SK-N-SH treated with all-trans-retinoic acid at 6 μM for 48 hours (cell line): ENCODE measurements at regions not wholly inside any gene's neighbourhood (a gene's known extent, or its start where the extent isn't known, plus 50 kb on each side); places are given as distances from the start of the nearest gene placed in this dataset.

Experiments used
- ATAC-seq: fragments of 200-7000 bp; cut with Tn5 transposase; 3 replicates; pipeline ENCODE4 v1.9.1; 2020; ENCODE audit warnings: mild to moderate bottlenecking, moderate library complexity
- ARNTL ChIP-seq: fragments of 450-650 bp; formaldehyde crosslinking; IDR thresholded peaks from 2 replicates; pipeline ENCODE4 v1.5.0; 2020; ENCODE audit warnings: low read depth, mild to moderate bottlenecking, moderate library complexity, borderline replicate concordance
- BACH2 ChIP-seq: fragments of 250-450 bp; sonication (Bioruptor Pico); IDR thresholded peaks from 2 replicates; pipeline ENCODE4 v1.9.0; 2021; ENCODE audit warnings: mild to moderate bottlenecking, borderline replicate concordance
- CSDC2 ChIP-seq: fragments of 250-450 bp; sonication (Bioruptor Pico); IDR thresholded peaks from 2 replicates; pipeline ENCODE4 v1.5.0; 2020; ENCODE audit warnings: mild to moderate bottlenecking, moderate library complexity
- ESRRG ChIP-seq: fragments of 250-450 bp; sonication (Bioruptor Pico); IDR thresholded peaks from 2 replicates; pipeline ENCODE4 v1.6.1; 2021; ENCODE audit warnings: mild to moderate bottlenecking
- ISL1 ChIP-seq: fragments of 250-450 bp; sonication (Bioruptor Pico); IDR thresholded peaks from 2 replicates; pipeline ENCODE4 v2.1.2; 2022; ENCODE audit warnings: mild to moderate bottlenecking, moderate library complexity
- OSR1 ChIP-seq: fragments of 250-450 bp; sonication (Bioruptor Pico); IDR thresholded peaks from 2 replicates; pipeline ENCODE4 v1.8.0; 2022; ENCODE audit warnings: moderate library complexity, mild to moderate bottlenecking, inconsistent platforms
- PATZ1 ChIP-seq: fragments of 250-450 bp; sonication (Bioruptor Pico); IDR thresholded peaks from 2 replicates; pipeline ENCODE4 v1.8.0; 2020; ENCODE audit warnings: mild to moderate bottlenecking, moderate library complexity, borderline replicate concordance
- POU6F1 ChIP-seq: fragments of 250-450 bp; sonication (Bioruptor Pico); IDR thresholded peaks from 2 replicates; pipeline ENCODE4 v1.8.0; 2021; ENCODE audit warnings: low read depth, mild to moderate bottlenecking, moderate library complexity, borderline replicate concordance
- PPARA ChIP-seq: fragments of 250-450 bp; sonication (Bioruptor Pico); IDR thresholded peaks from 2 replicates; pipeline ENCODE4 v1.5.0; 2020; ENCODE audit warnings: mild to moderate bottlenecking, borderline replicate concordance
- RARB ChIP-seq: fragments of 250-450 bp; sonication (Bioruptor Pico); IDR thresholded peaks from 2 replicates; pipeline ENCODE4 v1.8.0; 2021; ENCODE audit warnings: mild to moderate bottlenecking, moderate library complexity
- SNAI2 ChIP-seq: fragments of 250-450 bp; sonication (Bioruptor Pico); IDR thresholded peaks from 2 replicates; pipeline ENCODE4 v1.5.0; 2020; ENCODE audit warnings: mild to moderate bottlenecking, moderate library complexity
- TCF4 ChIP-seq: fragments of 250-450 bp; sonication (Bioruptor Pico); IDR thresholded peaks from 2 replicates; pipeline ENCODE4 v1.8.0; 2021; ENCODE audit warnings: mild to moderate bottlenecking, moderate library complexity, borderline replicate concordance
- TOX ChIP-seq: fragments of 250-450 bp; sonication (Bioruptor Pico); IDR thresholded peaks from 2 replicates; pipeline ENCODE4 v1.8.0; 2021; ENCODE audit warnings: mild to moderate bottlenecking, moderate library complexity, borderline replicate concordance
- ZC3H10 ChIP-seq: fragments of 250-450 bp; sonication (Bioruptor Pico); IDR thresholded peaks from 2 replicates; pipeline ENCODE4 v1.5.1; 2021; ENCODE audit warnings: mild to moderate bottlenecking, moderate library complexity
- ZFP3 ChIP-seq: fragments of 250-450 bp; sonication (Bioruptor Pico); IDR thresholded peaks from 2 replicates; pipeline ENCODE4 v1.5.0; 2020; ENCODE audit warnings: mild to moderate bottlenecking, moderate library complexity
- ZFP30 ChIP-seq: fragments of 450-650 bp; formaldehyde crosslinking; IDR thresholded peaks from 2 replicates; pipeline ENCODE4 v1.5.0; 2022; ENCODE audit warnings: mild to moderate bottlenecking, moderate library complexity
- ZNF565 ChIP-seq: fragments of 450-650 bp; formaldehyde crosslinking; conservative IDR thresholded peaks from 2 replicates; pipeline ENCODE4 v1.5.0; 2020; ENCODE audit warnings: low read depth, mild to moderate bottlenecking, moderate library complexity
- ZNF70 ChIP-seq: fragments of 450-650 bp; formaldehyde crosslinking; IDR thresholded peaks from 2 replicates; pipeline ENCODE4 v1.5.0; 2020; ENCODE audit warnings: mild to moderate bottlenecking, moderate library complexity
- ZNF8 ChIP-seq: fragments of 450-650 bp; formaldehyde crosslinking; IDR thresholded peaks from 2 replicates; pipeline ENCODE4 v1.5.0; 2020; ENCODE audit warnings: mild to moderate bottlenecking, moderate library complexity
- TF ChIP-seq, protein P1 (sequence below): fragments of 250-450 bp; sonication (Bioruptor Pico); IDR thresholded peaks from 2 replicates; pipeline ENCODE4 v1.5.0; 2020; ENCODE audit warnings: mild to moderate bottlenecking, moderate library complexity
- TF ChIP-seq, protein P2 (sequence below): fragments of 250-450 bp; sonication (Bioruptor Pico); IDR thresholded peaks from 2 replicates; pipeline ENCODE4 v1.5.1; 2020; ENCODE audit warnings: low read depth, mild to moderate bottlenecking, moderate library complexity
- TF ChIP-seq, protein P3 (sequence below): fragments of 250-450 bp; sonication (Bioruptor Pico); IDR thresholded peaks from 2 replicates; pipeline ENCODE4 v1.5.1; 2021; ENCODE audit warnings: mild to moderate bottlenecking, moderate library complexity

DNA sequence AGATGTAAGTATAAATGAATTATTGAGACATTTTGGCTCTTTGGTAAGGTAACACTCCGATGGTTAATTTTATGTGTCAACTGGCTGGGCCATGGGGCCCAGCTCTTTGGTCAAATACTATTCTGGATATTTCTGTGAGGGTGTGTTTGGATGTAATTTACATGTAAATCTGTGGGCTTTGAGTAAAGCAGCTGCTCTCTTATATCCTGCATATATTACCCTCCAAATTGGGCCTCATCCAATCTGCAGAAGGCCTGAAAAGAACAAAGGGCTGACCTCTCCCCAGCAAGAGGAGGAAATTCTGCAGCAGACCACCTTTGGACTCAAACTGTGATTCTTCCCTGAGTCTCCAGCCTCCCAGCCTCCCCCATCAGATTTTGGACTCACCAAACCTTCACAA is 464.1 kb downstream of the PLCL1 start:
- ATAC-seq = no peak
- no peak for TF ChIP-seq ZNF565 (CRISPR knock-in tag)
- no peak for TF ChIP-seq CSDC2 (CRISPR knock-in tag)
- TF ChIP-seq ZC3H10 (CRISPR knock-in tag) = no peak
- no peak for TF ChIP-seq BACH2
- TF ChIP-seq OSR1 (CRISPR knock-in tag) = no peak
- no peak for TF ChIP-seq ZFP30 (CRISPR knock-in tag)
- no peak for TF ChIP-seq ZNF8 (CRISPR knock-in tag)
- TF ChIP-seq ZNF70 (CRISPR knock-in tag) = no peak
- TF ChIP-seq, protein P1, sequence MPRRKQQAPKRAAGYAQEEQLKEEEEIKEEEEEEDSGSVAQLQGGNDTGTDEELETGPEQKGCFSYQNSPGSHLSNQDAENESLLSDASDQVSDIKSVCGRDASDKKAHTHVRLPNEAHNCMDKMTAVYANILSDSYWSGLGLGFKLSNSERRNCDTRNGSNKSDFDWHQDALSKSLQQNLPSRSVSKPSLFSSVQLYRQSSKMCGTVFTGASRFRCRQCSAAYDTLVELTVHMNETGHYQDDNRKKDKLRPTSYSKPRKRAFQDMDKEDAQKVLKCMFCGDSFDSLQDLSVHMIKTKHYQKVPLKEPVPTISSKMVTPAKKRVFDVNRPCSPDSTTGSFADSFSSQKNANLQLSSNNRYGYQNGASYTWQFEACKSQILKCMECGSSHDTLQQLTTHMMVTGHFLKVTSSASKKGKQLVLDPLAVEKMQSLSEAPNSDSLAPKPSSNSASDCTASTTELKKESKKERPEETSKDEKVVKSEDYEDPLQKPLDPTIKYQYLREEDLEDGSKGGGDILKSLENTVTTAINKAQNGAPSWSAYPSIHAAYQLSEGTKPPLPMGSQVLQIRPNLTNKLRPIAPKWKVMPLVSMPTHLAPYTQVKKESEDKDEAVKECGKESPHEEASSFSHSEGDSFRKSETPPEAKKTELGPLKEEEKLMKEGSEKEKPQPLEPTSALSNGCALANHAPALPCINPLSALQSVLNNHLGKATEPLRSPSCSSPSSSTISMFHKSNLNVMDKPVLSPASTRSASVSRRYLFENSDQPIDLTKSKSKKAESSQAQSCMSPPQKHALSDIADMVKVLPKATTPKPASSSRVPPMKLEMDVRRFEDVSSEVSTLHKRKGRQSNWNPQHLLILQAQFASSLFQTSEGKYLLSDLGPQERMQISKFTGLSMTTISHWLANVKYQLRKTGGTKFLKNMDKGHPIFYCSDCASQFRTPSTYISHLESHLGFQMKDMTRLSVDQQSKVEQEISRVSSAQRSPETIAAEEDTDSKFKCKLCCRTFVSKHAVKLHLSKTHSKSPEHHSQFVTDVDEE (CRISPR knock-in tag) = no peak
- no peak for TF ChIP-seq PATZ1 (CRISPR knock-in tag)
- no peak for TF ChIP-seq ARNTL (CRISPR knock-in tag)
- no peak for TF ChIP-seq ESRRG (CRISPR knock-in tag)
- TF ChIP-seq, protein P2, sequence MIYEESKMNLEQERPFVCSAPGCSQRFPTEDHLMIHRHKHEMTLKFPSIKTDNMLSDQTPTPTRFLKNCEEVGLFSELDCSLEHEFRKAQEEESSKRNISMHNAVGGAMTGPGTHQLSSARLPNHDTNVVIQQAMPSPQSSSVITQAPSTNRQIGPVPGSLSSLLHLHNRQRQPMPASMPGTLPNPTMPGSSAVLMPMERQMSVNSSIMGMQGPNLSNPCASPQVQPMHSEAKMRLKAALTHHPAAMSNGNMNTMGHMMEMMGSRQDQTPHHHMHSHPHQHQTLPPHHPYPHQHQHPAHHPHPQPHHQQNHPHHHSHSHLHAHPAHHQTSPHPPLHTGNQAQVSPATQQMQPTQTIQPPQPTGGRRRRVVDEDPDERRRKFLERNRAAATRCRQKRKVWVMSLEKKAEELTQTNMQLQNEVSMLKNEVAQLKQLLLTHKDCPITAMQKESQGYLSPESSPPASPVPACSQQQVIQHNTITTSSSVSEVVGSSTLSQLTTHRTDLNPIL (CRISPR knock-in tag) = no peak
- TF ChIP-seq POU6F1 (CRISPR knock-in tag) = no peak
- no peak for TF ChIP-seq ISL1
- no peak for TF ChIP-seq TCF4 (CRISPR knock-in tag)
- no peak for TF ChIP-seq PPARA (CRISPR knock-in tag)
- no peak for TF ChIP-seq ZFP3 (CRISPR knock-in tag)
- no peak for TF ChIP-seq TOX (CRISPR knock-in tag)
- TF ChIP-seq RARB (CRISPR knock-in tag) = no peak
- TF ChIP-seq, all 23 proteins: peak for 0

GRCh38 chr2:198259496-198259895 is 455.1 kb downstream of the PLCL1 start:
- TF ChIP-seq ESRRG (CRISPR knock-in tag) = no peak
- TF ChIP-seq, protein P2 (CRISPR knock-in tag) = no peak
- TF ChIP-seq TOX (CRISPR knock-in tag) = no peak
- TF ChIP-seq TCF4 (CRISPR knock-in tag) = no peak
- no peak for TF ChIP-seq BACH2
- no peak for TF ChIP-seq RARB (CRISPR knock-in tag)
- TF ChIP-seq PPARA (CRISPR knock-in tag) = no peak
- TF ChIP-seq CSDC2 (CRISPR knock-in tag) = no peak
- no peak for TF ChIP-seq SNAI2
- TF ChIP-seq, protein P1 (CRISPR knock-in tag) = no peak
- no peak for TF ChIP-seq ZNF70 (CRISPR knock-in tag)
- no peak for TF ChIP-seq ARNTL (CRISPR knock-in tag)
- no peak for TF ChIP-seq OSR1 (CRISPR knock-in tag)
- TF ChIP-seq ZFP3 (CRISPR knock-in tag) = no peak
- TF ChIP-seq ZNF8 (CRISPR knock-in tag) = no peak
- TF ChIP-seq ZNF565 (CRISPR knock-in tag) = no peak
- TF ChIP-seq ZFP30 (CRISPR knock-in tag) = no peak
- TF ChIP-seq, protein P3, sequence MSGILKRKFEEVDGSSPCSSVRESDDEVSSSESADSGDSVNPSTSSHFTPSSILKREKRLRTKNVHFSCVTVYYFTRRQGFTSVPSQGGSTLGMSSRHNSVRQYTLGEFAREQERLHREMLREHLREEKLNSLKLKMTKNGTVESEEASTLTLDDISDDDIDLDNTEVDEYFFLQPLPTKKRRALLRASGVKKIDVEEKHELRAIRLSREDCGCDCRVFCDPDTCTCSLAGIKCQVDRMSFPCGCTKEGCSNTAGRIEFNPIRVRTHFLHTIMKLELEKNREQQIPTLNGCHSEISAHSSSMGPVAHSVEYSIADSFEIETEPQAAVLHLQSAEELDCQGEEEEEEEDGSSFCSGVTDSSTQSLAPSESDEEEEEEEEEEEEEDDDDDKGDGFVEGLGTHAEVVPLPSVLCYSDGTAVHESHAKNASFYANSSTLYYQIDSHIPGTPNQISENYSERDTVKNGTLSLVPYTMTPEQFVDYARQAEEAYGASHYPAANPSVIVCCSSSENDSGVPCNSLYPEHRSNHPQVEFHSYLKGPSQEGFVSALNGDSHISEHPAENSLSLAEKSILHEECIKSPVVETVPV (CRISPR knock-in tag) = no peak
- TF ChIP-seq PATZ1 (CRISPR knock-in tag) = no peak
- ATAC-seq = no peak
